ENCODE measurements at regions not wholly inside any gene's neighbourhood (a gene's known extent, or its start where the extent isn't known, plus 50 kb on each side); places are given as distances from the start of the nearest gene placed in this dataset.

GRCh38 chr2:7857904-7858303 is 824.0 kb upstream of the ID2 start:
- no peak overlapping the region for H3K27ac ChIP-seq
- H3K4me1 ChIP-seq, result no peaks in the 10 kb centered on the region
- WGBS (ENCODE audit: missing lambda C conversion rate), result 11% methylated on average over 1 of the region's 1 CpG

GRCh38 chr2:7858624-7859023 is 823.2 kb upstream of the ID2 start:
- CTCF ChIA-PET, result interaction anchor here (1.2 to 1.4 kb wide), 2 partner anchors 232 to 431 kb away, joined by 3 to 4 read pairs; no protein-coding TSS in a partner anchor
- TF ChIP-seq EHF (CRISPR knock-in tag; IDR thresholded peaks at IDR 0.05), result no peak
- no peak for TF ChIP-seq FOSL2 (IDR thresholded peaks at IDR 0.05)
- TF ChIP-seq FOSL2 (CRISPR knock-in tag; IDR thresholded peaks at IDR 0.05), result no peak
- WGBS (ENCODE audit: missing lambda C conversion rate), result 22% methylated on average over 2 of the region's 2 CpGs

More at GRCh38 chr2:7857904-7858303, 824.0 kb upstream of the ID2 start:
- FAIRE-seq (no peak), ATAC-seq (no peak), DNase-seq (ENCODE audit: low read depth in 1 of 2, low spot score in 1 of 2) (no peak)
- H3K4me2 ChIP-seq, result no peak overlapping the region
- CTCF ChIA-PET, result interaction anchor here (1.2 to 1.4 kb wide), 2 partner anchors 232 to 431 kb away, joined by 3 to 4 read pairs; no protein-coding TSS in a partner anchor
- no peak overlapping the region for H3K4me3 ChIP-seq
- H3K9me3 ChIP-seq, result no peaks in the 10 kb centered on the region
- TF ChIP-seq RARB (CRISPR knock-in tag; IDR thresholded peaks at IDR 0.05), result no peak
- no peak for TF ChIP-seq ZC3H11A (IDR thresholded peaks at IDR 0.05)
- TF ChIP-seq JUNB (IDR thresholded peaks at IDR 0.05), result no peak
- no peak for TF ChIP-seq ZSCAN20 (CRISPR knock-in tag; IDR thresholded peaks at IDR 0.05)
- TF ChIP-seq POLR2A (IDR thresholded peaks at IDR 0.05; ENCODE audit: low read length), result no peak
- no peak for TF ChIP-seq EHMT2 (IDR thresholded peaks at IDR 0.05; ENCODE audit: low read depth)
- no peak for TF ChIP-seq PBX3 (IDR thresholded peaks at IDR 0.05)
- no peak for TF ChIP-seq KDM1A (IDR thresholded peaks at IDR 0.05; ENCODE audit: low read depth)
- no peak for TF ChIP-seq ELK1 (IDR thresholded peaks at IDR 0.05; ENCODE audit: low read depth, low read length)
- TF ChIP-seq BCL3 (IDR thresholded peaks at IDR 0.05), result no peak
- TF ChIP-seq MAFK (IDR thresholded peaks at IDR 0.05; ENCODE audit: partially characterized antibody), result no peak
- POLR2A ChIA-PET, result no interaction called here

GRCh38 chr2:7860693-7861092 is 821.2 kb upstream of the ID2 start:
- no peak overlapping the region for H3K4me2 ChIP-seq
- H3K4me3 ChIP-seq, result no peak overlapping the region
- H3K4me1 ChIP-seq, result no peaks in the 10 kb centered on the region
- POLR2A ChIA-PET, result no interaction called here
- ATAC-seq, result no peak
- TF ChIP-seq NPAS2 (CRISPR knock-in tag; IDR thresholded peaks at IDR 0.05; ENCODE audit: borderline replicate concordance) (no peak), ZNF302 (CRISPR knock-in tag; IDR thresholded peaks at IDR 0.05) (no peak), KDM5A (IDR thresholded peaks at IDR 0.05) (no peak), JUNB (IDR thresholded peaks at IDR 0.05) (no peak), USF2 (IDR thresholded peaks at IDR 0.05) (no peak), CBX8 (IDR thresholded peaks at IDR 0.05) (no peak), E2F6 (IDR thresholded peaks at IDR 0.05; ENCODE audit: borderline replicate concordance, low read depth) (no peak), SREBF2 (IDR thresholded peaks at IDR 0.05) (no peak), EHF (CRISPR knock-in tag; IDR thresholded peaks at IDR 0.05) (no peak), TFCP2L1 (CRISPR knock-in tag; IDR thresholded peaks at IDR 0.05) (no peak), ZSCAN20 (CRISPR knock-in tag; IDR thresholded peaks at IDR 0.05) (no peak), CTCF (IDR thresholded peaks at IDR 0.05) (no peak), SMC3 (IDR thresholded peaks at IDR 0.05) (no peak)
- H3K9me3 ChIP-seq, result no peaks in the 10 kb centered on the region
- CTCF ChIA-PET, result no interaction called here
- no peak for DNase-seq (ENCODE audit: low read depth in 1 of 2, low spot score in 1 of 2)
- no peak for FAIRE-seq
- H3K27ac ChIP-seq, result no peak overlapping the region
- 25% methylated on average over 2 of the region's 2 CpGs for WGBS (ENCODE audit: missing lambda C conversion rate)

More at GRCh38 chr2:7858624-7859023, 823.2 kb upstream of the ID2 start:
- Histone ChIP-seq H3K4me3 (no peak overlapping the region), H3K9me3 (no peaks in the 10 kb centered on the region), H3K4me2 (no peak overlapping the region), H3K27ac (no peak overlapping the region), H3K4me1 (no peaks in the 10 kb centered on the region)
- no peak for DNase-seq (ENCODE audit: low read depth in 1 of 2, low spot score in 1 of 2)
- ATAC-seq, result no peak
- POLR2A ChIA-PET, result no interaction called here
- FAIRE-seq, result no peak
